Activated T-helper 2 cell treated with anti-CD3 and anti-CD28 coated beads, Interferon-gamma antibody, Interleukin-2, Interleukin-4, amounts not matched to agents 10 μg/mL and 5 μg/mL and 100 μg/mL, durations not matched to agents 14 hours and 24 hours and 36 hours (primary cell): ENCODE measurements at regions not wholly inside any gene's neighbourhood (a gene's known extent, or its start where the extent isn't known, plus 50 kb on each side); places are given as distances from the start of the nearest gene placed in this dataset.

Experiments used
- DNase-seq: peaks from one replicate; pipeline ENCODE4 v3.0.0; 2021; ENCODE audit warnings: low spot score
- H3K27ac Mint-ChIP-seq: one replicate; pipeline ENCODE4 v1.8.0; 2021; ENCODE audit warnings: mixed read lengths
- H3K27me3 Mint-ChIP-seq: one replicate; pipeline ENCODE4 v1.8.0; 2021; ENCODE audit warnings: low read depth, mixed read lengths
- H3K36me3 Mint-ChIP-seq: one replicate; pipeline ENCODE4 v1.8.0; 2021; ENCODE audit warnings: low read depth, mixed read lengths
- H3K4me1 Mint-ChIP-seq: one replicate; pipeline ENCODE4 v1.8.0; 2021; ENCODE audit warnings: low read depth, mixed read lengths
- H3K4me3 Mint-ChIP-seq: one replicate; pipeline ENCODE4 v1.8.0; 2021; ENCODE audit warnings: low read depth, mild to moderate bottlenecking, moderate library complexity, mixed read lengths
- H3K9me3 Mint-ChIP-seq: one replicate; pipeline ENCODE4 v1.8.0; 2021; ENCODE audit warnings: mixed read lengths
- intact Hi-C: fragments of 100-400 bp; cut with micrococcal nuclease; formaldehyde crosslinking; loops from one replicate; pipeline ENCODE4 v1.15.1; 2023

GRCh38 chr20:24756292-24757025 lies 192.6 kb upstream of the CST7 start:
- Mint-ChIP-seq H3K27me3 (peaks cover 16% of the 10 kb centered on the region), H3K27ac (no peak overlapping the region), H3K36me3 (no peaks in the 10 kb centered on the region), H3K4me3 (no peak overlapping the region), H3K4me1 (no peaks in the 10 kb centered on the region), H3K9me3 (no peaks in the 10 kb centered on the region)
- intact Hi-C loops, result no loop called here
- no peak for DNase-seq

GRCh38 chr20:24761220-24762065 lies 187.6 kb upstream of the CST7 start:
- no peak for DNase-seq

GRCh38 chr20:24762371-24762770 lies 186.7 kb upstream of the CST7 start:
- intact Hi-C loops, result no loop called here
- H3K36me3 Mint-ChIP-seq, result no peaks in the 10 kb centered on the region
- no peak overlapping the region for H3K27ac Mint-ChIP-seq
- peaks cover 13% of the 10 kb centered on the region for H3K27me3 Mint-ChIP-seq
- H3K9me3 Mint-ChIP-seq, result no peaks in the 10 kb centered on the region
- DNase-seq, result no peak
- H3K4me3 Mint-ChIP-seq, result no peak overlapping the region
- H3K4me1 Mint-ChIP-seq, result no peaks in the 10 kb centered on the region

More at GRCh38 chr20:24761220-24762065, 187.6 kb upstream of the CST7 start:
- intact Hi-C loops, result no loop called here
- Mint-ChIP-seq H3K27ac (no peak overlapping the region), H3K4me1 (no peaks in the 10 kb centered on the region), H3K36me3 (no peaks in the 10 kb centered on the region), H3K27me3 (peaks cover 18% of the 10 kb centered on the region), H3K9me3 (no peaks in the 10 kb centered on the region), H3K4me3 (no peak overlapping the region)

GRCh38 chr20:24762791-24763350 lies 186.2 kb upstream of the CST7 start:
- intact Hi-C loops, result no loop called here
- Mint-ChIP-seq H3K4me1 (no peaks in the 10 kb centered on the region), H3K36me3 (no peaks in the 10 kb centered on the region), H3K9me3 (no peaks in the 10 kb centered on the region), H3K27ac (no peak overlapping the region), H3K27me3 (peaks cover 13% of the 10 kb centered on the region), H3K4me3 (no peak overlapping the region)
- DNase-seq, result no peak

GRCh38 chr20:24763386-24764026 lies 185.6 kb upstream of the CST7 start:
- no peak overlapping the region for H3K27ac Mint-ChIP-seq
- no peaks in the 10 kb centered on the region for H3K36me3 Mint-ChIP-seq
- intact Hi-C loops, result no loop called here
- peaks cover 13% of the 10 kb centered on the region for H3K27me3 Mint-ChIP-seq
- DNase-seq, result no peak
- H3K9me3 Mint-ChIP-seq, result no peaks in the 10 kb centered on the region
- H3K4me1 Mint-ChIP-seq, result no peaks in the 10 kb centered on the region
- no peak overlapping the region for H3K4me3 Mint-ChIP-seq

- DNase-seq, result no peak
- intact Hi-C loops, result no loop called here
- H3K4me1 Mint-ChIP-seq, result no peaks in the 10 kb centered on the region
- no peak overlapping the region for H3K27ac Mint-ChIP-seq
- no peaks in the 10 kb centered on the region for H3K9me3 Mint-ChIP-seq
- no peak overlapping the region for H3K4me3 Mint-ChIP-seq
- peaks cover 12% of the 10 kb centered on the region for H3K27me3 Mint-ChIP-seq
- no peaks in the 10 kb centered on the region for H3K36me3 Mint-ChIP-seq
These were observed 184.9 kb upstream of the CST7 start for GRCh38 chr20:24764027-24764793.

GRCh38 chr20:24764794-24765202 lies 184.3 kb upstream of the CST7 start:
- H3K27me3 Mint-ChIP-seq, result peaks cover 9% of the 10 kb centered on the region
- no peaks in the 10 kb centered on the region for H3K9me3 Mint-ChIP-seq
- H3K4me3 Mint-ChIP-seq, result no peak overlapping the region
- intact Hi-C loops, result no loop called here
- DNase-seq, result no peak
- H3K27ac Mint-ChIP-seq, result no peak overlapping the region
- H3K4me1 Mint-ChIP-seq, result no peaks in the 10 kb centered on the region
- no peaks in the 10 kb centered on the region for H3K36me3 Mint-ChIP-seq

- intact Hi-C loops, result no loop called here
- Mint-ChIP-seq H3K9me3 (no peaks in the 10 kb centered on the region), H3K36me3 (no peaks in the 10 kb centered on the region), H3K4me1 (no peaks in the 10 kb centered on the region), H3K27ac (no peak overlapping the region), H3K27me3 (peaks cover 6% of the 10 kb centered on the region), H3K4me3 (no peak overlapping the region)
- DNase-seq, result no peak
These were observed 183.5 kb upstream of the CST7 start for GRCh38 chr20:24765316-24766142.

GRCh38 chr20:24766143-24766527 lies 182.9 kb upstream of the CST7 start:
- no peaks in the 10 kb centered on the region for H3K9me3 Mint-ChIP-seq
- intact Hi-C loops, result no loop called here
- H3K4me1 Mint-ChIP-seq, result no peaks in the 10 kb centered on the region
- H3K27me3 Mint-ChIP-seq, result peaks cover 4% of the 10 kb centered on the region
- no peak overlapping the region for H3K4me3 Mint-ChIP-seq
- no peak overlapping the region for H3K27ac Mint-ChIP-seq
- H3K36me3 Mint-ChIP-seq, result no peaks in the 10 kb centered on the region
- DNase-seq, result no peak

- Mint-ChIP-seq H3K27ac (no peak overlapping the region), H3K4me3 (no peak overlapping the region), H3K9me3 (no peaks in the 10 kb centered on the region), H3K4me1 (no peaks in the 10 kb centered on the region), H3K27me3 (peaks cover 4% of the 10 kb centered on the region), H3K36me3 (no peaks in the 10 kb centered on the region)
- DNase-seq, result no peak
- intact Hi-C loops, result no loop called here
These were observed 182.0 kb upstream of the CST7 start for GRCh38 chr20:24766826-24767622.

GRCh38 chr20:24767623-24768100 lies 181.4 kb upstream of the CST7 start:
- H3K27me3 Mint-ChIP-seq, result peaks cover 6% of the 10 kb centered on the region
- no peaks in the 10 kb centered on the region for H3K4me1 Mint-ChIP-seq
- no peaks in the 10 kb centered on the region for H3K36me3 Mint-ChIP-seq
- intact Hi-C loops, result no loop called here
- no peak overlapping the region for H3K4me3 Mint-ChIP-seq
- no peak for DNase-seq
- no peak overlapping the region for H3K27ac Mint-ChIP-seq
- no peaks in the 10 kb centered on the region for H3K9me3 Mint-ChIP-seq
